ENCODE measurements at regions not wholly inside any gene's neighbourhood (a gene's known extent, or its start where the extent isn't known, plus 50 kb on each side); places are given as distances from the start of the nearest gene placed in this dataset.

- Histone ChIP-seq H3K27ac (no peak overlapping the region), H3K4me3 (no peak overlapping the region), H3K9me3 (ENCODE audit: low read depth, low read length) (no peaks in the 10 kb centered on the region), H3K36me3 (ENCODE audit: insufficient read depth, low read length) (no peaks in the 10 kb centered on the region), H3K9ac (ENCODE audit: insufficient read length) (no peak overlapping the region)
- no peak for TF ChIP-seq EZH2 (IDR thresholded peaks at IDR 0.05)
- TF ChIP-seq FOXP2 (optimal IDR thresholded peaks at IDR 0.05; ENCODE audit: control extremely low read depth, extremely low read length, insufficient read depth): no peak
- no peak for TF ChIP-seq POLR2AphosphoS5 (IDR thresholded peaks at IDR 0.05; ENCODE audit: borderline replicate concordance, low read depth, low read length)
- DNase-seq (ENCODE audit: low read depth, low spot score): no peak
These were observed 163.3 kb downstream of the ARRDC4 start for GRCh38 chr15:98123834-98124233.

- H3K9ac ChIP-seq (ENCODE audit: insufficient read length): no peak overlapping the region
- no peaks in the 10 kb centered on the region for H3K36me3 ChIP-seq (ENCODE audit: insufficient read depth, low read length)
- no peak overlapping the region for H3K4me3 ChIP-seq
- no peaks in the 10 kb centered on the region for H3K9me3 ChIP-seq (ENCODE audit: low read depth, low read length)
- TF ChIP-seq FOXP2 (optimal IDR thresholded peaks at IDR 0.05; ENCODE audit: control extremely low read depth, extremely low read length, insufficient read depth) (no peak), EZH2 (IDR thresholded peaks at IDR 0.05) (no peak), POLR2AphosphoS5 (IDR thresholded peaks at IDR 0.05; ENCODE audit: borderline replicate concordance, low read depth, low read length) (no peak)
- H3K27ac ChIP-seq: no peak overlapping the region
- DNase-seq (ENCODE audit: low read depth, low spot score): no peak
These were observed 164.1 kb downstream of the ARRDC4 start for GRCh38 chr15:98124581-98124980.

DNA sequence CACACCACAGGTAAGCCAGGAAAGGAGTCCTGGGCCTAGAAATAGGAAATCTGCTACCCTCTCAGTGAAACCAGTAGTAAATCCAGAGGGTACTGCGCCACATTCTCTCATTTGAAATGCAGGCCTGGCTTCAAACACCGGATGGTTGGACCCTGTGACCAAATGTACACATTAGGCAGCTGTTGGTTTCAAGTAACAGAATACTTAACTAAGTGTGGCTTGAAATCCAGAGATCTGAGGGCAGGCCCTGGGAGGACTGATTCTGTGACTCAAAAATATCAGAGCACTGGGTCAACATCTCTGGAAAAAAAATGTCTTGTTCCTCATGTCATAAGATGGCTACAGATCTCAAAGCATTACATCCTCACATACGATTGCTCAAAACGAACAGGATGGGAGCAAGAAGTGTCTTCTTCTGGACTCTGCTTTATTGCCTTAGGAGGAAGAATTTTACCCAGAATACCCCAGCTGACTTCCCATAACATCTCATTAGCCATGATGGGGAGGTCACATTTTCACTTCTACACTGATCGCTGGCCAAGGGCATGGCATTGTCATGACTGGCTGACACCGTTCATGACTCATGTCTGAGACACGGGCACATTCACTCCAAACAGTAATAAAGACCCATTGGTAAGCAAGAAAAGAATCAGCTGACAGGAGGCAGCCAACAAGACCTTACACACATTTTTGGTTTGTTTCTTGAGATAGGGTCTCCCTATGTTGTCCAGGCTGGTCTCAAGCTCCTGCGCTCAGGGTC, 166.0 kb downstream of the ARRDC4 start:
- H3K36me3 ChIP-seq (ENCODE audit: insufficient read depth, low read length): no peaks in the 10 kb centered on the region
- no peak overlapping the region for H3K27ac ChIP-seq
- no peak overlapping the region for H3K9ac ChIP-seq (ENCODE audit: insufficient read length)
- no peak for DNase-seq (ENCODE audit: low read depth, low spot score)
- TF ChIP-seq POLR2AphosphoS5 (IDR thresholded peaks at IDR 0.05; ENCODE audit: borderline replicate concordance, low read depth, low read length) (no peak), EZH2 (IDR thresholded peaks at IDR 0.05) (no peak), FOXP2 (optimal IDR thresholded peaks at IDR 0.05; ENCODE audit: control extremely low read depth, extremely low read length, insufficient read depth) (no peak)
- H3K9me3 ChIP-seq (ENCODE audit: low read depth, low read length): no peaks in the 10 kb centered on the region
- H3K4me3 ChIP-seq: no peak overlapping the region

GRCh38 chr15:98127586-98127985, 167.1 kb downstream of the ARRDC4 start:
- Histone ChIP-seq H3K27ac (no peak overlapping the region), H3K36me3 (ENCODE audit: insufficient read depth, low read length) (no peaks in the 10 kb centered on the region), H3K9ac (ENCODE audit: insufficient read length) (no peak overlapping the region), H3K9me3 (ENCODE audit: low read depth, low read length) (no peaks in the 10 kb centered on the region), H3K4me3 (no peak overlapping the region)
- no peak for TF ChIP-seq POLR2AphosphoS5 (IDR thresholded peaks at IDR 0.05; ENCODE audit: borderline replicate concordance, low read depth, low read length)
- no peak for TF ChIP-seq EZH2 (IDR thresholded peaks at IDR 0.05)
- TF ChIP-seq FOXP2 (optimal IDR thresholded peaks at IDR 0.05; ENCODE audit: control extremely low read depth, extremely low read length, insufficient read depth): no peak
- DNase-seq (ENCODE audit: low read depth, low spot score): no peak

- Histone ChIP-seq H3K4me3 (no peak overlapping the region), H3K9ac (ENCODE audit: insufficient read length) (no peak overlapping the region), H3K9me3 (ENCODE audit: low read depth, low read length) (no peaks in the 10 kb centered on the region), H3K27ac (no peak overlapping the region), H3K36me3 (ENCODE audit: insufficient read depth, low read length) (no peaks in the 10 kb centered on the region)
- DNase-seq (ENCODE audit: low read depth, low spot score): no peak
- no peak for TF ChIP-seq POLR2AphosphoS5 (IDR thresholded peaks at IDR 0.05; ENCODE audit: borderline replicate concordance, low read depth, low read length)
- TF ChIP-seq EZH2 (IDR thresholded peaks at IDR 0.05): no peak
- TF ChIP-seq FOXP2 (optimal IDR thresholded peaks at IDR 0.05; ENCODE audit: control extremely low read depth, extremely low read length, insufficient read depth): no peak
These were observed 171.4 kb downstream of the ARRDC4 start for GRCh38 chr15:98131924-98132323.

DNA sequence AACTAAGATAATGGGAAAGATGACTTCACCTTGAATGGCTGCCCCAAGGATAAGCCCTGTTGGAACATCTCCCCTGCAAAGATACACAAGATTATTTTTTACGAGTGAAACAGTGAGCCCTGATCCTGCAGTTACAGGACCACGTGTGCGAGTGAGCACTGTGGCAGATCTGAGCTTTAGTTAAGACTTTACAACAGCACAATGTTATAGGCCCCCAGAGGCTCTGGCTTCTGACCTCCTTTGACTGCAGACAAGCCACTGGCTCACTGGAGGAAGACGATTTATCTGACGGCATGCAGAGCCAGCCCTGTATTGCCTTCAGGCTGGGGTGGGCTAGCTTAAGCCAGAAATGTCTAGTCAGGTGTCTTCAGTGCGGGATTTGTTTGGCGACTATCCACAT, 174.4 kb downstream of the ARRDC4 start:
- H3K9me3 ChIP-seq (ENCODE audit: low read depth, low read length): no peaks in the 10 kb centered on the region
- no peak overlapping the region for H3K4me3 ChIP-seq
- no peak for DNase-seq (ENCODE audit: low read depth, low spot score)
- no peak overlapping the region for H3K27ac ChIP-seq
- no peak overlapping the region for H3K9ac ChIP-seq (ENCODE audit: insufficient read length)
- TF ChIP-seq FOXP2 (optimal IDR thresholded peaks at IDR 0.05; ENCODE audit: control extremely low read depth, extremely low read length, insufficient read depth): no peak
- no peak for TF ChIP-seq POLR2AphosphoS5 (IDR thresholded peaks at IDR 0.05; ENCODE audit: borderline replicate concordance, low read depth, low read length)
- no peak for TF ChIP-seq EZH2 (IDR thresholded peaks at IDR 0.05)
- H3K36me3 ChIP-seq (ENCODE audit: insufficient read depth, low read length): no peaks in the 10 kb centered on the region

- H3K9ac ChIP-seq (ENCODE audit: insufficient read length): no peak overlapping the region
- DNase-seq (ENCODE audit: low read depth, low spot score): no peak
- TF ChIP-seq POLR2AphosphoS5 (IDR thresholded peaks at IDR 0.05; ENCODE audit: borderline replicate concordance, low read depth, low read length) (no peak), FOXP2 (optimal IDR thresholded peaks at IDR 0.05; ENCODE audit: control extremely low read depth, extremely low read length, insufficient read depth) (no peak)
- no peaks in the 10 kb centered on the region for H3K36me3 ChIP-seq (ENCODE audit: insufficient read depth, low read length)
- H3K27ac ChIP-seq: no peak overlapping the region
- no peaks in the 10 kb centered on the region for H3K9me3 ChIP-seq (ENCODE audit: low read depth, low read length)
- H3K4me3 ChIP-seq: no peak overlapping the region
These were observed 178.4 kb downstream of the ARRDC4 start for GRCh38 chr15:98138910-98139309.

DNA sequence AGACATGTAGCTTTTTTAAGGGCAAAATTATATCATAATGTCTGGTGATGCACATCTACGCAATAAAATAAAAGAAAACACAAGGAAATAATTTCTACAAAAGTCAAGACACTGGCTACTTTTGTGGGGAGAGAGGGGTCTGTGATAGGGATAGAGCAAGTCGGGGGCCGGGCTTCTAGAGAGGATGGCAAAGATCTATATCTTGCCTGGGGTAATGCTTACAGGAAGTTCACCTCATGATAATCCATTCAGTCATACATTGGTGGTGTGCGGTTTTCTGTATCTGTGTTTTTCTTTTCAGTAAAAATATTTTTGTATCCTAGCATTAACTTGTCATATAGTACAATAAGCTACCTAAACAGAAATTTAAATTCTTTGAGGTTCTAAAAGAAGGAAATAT, 178.8 kb downstream of the ARRDC4 start:
- DNase-seq (ENCODE audit: low read depth, low spot score): no peak
- Histone ChIP-seq H3K9me3 (ENCODE audit: low read depth, low read length) (no peaks in the 10 kb centered on the region), H3K27ac (no peak overlapping the region), H3K9ac (ENCODE audit: insufficient read length) (no peak overlapping the region), H3K36me3 (ENCODE audit: insufficient read depth, low read length) (no peaks in the 10 kb centered on the region), H3K4me3 (no peak overlapping the region)
- TF ChIP-seq EZH2 (IDR thresholded peaks at IDR 0.05) (no peak), POLR2AphosphoS5 (IDR thresholded peaks at IDR 0.05; ENCODE audit: borderline replicate concordance, low read depth, low read length) (no peak), FOXP2 (optimal IDR thresholded peaks at IDR 0.05; ENCODE audit: control extremely low read depth, extremely low read length, insufficient read depth) (no peak)

- no peaks in the 10 kb centered on the region for H3K9me3 ChIP-seq (ENCODE audit: low read depth, low read length)
- DNase-seq (ENCODE audit: low read depth, low spot score): no peak
- TF ChIP-seq FOXP2 (optimal IDR thresholded peaks at IDR 0.05; ENCODE audit: control extremely low read depth, extremely low read length, insufficient read depth): no peak
- TF ChIP-seq POLR2AphosphoS5 (IDR thresholded peaks at IDR 0.05; ENCODE audit: borderline replicate concordance, low read depth, low read length): no peak
- TF ChIP-seq EZH2 (IDR thresholded peaks at IDR 0.05): no peak
These were observed 182.1 kb downstream of the ARRDC4 start for GRCh38 chr15:98142572-98142971.

More at GRCh38 chr15:98142572-98142971, 182.1 kb downstream of the ARRDC4 start:
- Histone ChIP-seq H3K4me3 (no peak overlapping the region), H3K9ac (ENCODE audit: insufficient read length) (no peak overlapping the region), H3K36me3 (ENCODE audit: insufficient read depth, low read length) (no peaks in the 10 kb centered on the region), H3K27ac (no peak overlapping the region)
